Left kidney (tissue), 1 donor: ENCODE measurements at regions not wholly inside any gene's neighbourhood (a gene's known extent, or its start where the extent isn't known, plus 50 kb on each side); places are given as distances from the start of the nearest gene placed in this dataset.

Experiments used
- DNase-seq: peaks from one replicate; pipeline ENCODE4 v3.0.0-alpha.2; 2013

DNA sequence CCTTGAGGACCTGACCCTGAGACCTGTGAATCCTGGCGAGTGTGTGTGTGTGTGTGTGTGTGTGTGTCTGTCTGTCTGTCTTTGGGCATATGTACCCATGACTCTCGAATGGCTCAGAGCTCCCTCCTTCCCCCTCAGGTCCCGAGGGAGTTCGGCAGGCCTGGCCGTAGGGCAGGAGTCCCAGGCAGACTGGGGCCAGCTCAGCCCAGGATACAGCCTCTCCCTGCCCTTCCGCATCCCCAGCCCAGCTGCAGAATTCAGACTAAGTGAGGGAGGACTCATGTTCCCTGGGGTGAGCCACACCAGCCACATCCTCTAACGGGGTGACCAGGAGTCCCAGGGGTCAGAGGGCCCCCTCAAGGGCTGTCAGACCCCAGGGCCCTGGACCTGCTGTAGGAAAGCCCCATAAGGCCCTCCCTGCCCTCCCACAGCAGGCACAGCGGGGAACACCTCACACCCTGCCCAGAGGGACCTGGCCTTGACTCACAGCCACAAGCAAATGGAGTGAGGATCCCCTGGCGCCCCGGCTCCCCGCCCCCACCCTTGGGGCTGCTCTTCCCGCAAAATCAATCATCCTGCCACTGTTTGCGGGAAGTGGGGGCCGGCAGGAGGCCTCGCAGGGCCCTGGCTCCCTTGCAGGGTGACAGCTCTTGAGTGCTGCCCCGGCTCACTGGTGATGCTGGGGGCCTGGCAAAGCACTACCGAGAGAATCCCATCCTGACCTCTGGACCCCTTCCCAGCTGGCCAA lies 101.7 kb upstream of the CASZ1 start:
- DNase-seq, result no peak

DNA sequence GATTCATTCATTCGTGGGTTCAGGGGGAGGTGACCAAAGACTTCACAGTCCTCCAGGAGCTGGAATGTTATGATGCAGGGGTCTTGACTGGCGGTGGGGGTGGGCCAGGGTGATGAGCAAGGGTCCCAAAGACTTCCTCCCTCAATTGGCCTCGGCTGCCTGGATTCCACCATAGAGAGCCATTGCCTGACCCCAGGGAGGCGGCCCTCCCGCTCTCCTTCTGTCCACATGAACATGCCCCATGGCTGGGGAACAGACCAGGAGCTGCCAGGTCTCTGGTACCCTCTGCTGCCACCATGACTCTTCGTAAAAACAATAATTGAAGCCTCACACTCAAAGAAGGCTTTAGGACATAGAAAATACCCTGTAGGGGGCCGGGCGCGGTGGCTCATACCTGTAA lies 102.5 kb upstream of the CASZ1 start:
- DNase-seq, result no peak

DNA sequence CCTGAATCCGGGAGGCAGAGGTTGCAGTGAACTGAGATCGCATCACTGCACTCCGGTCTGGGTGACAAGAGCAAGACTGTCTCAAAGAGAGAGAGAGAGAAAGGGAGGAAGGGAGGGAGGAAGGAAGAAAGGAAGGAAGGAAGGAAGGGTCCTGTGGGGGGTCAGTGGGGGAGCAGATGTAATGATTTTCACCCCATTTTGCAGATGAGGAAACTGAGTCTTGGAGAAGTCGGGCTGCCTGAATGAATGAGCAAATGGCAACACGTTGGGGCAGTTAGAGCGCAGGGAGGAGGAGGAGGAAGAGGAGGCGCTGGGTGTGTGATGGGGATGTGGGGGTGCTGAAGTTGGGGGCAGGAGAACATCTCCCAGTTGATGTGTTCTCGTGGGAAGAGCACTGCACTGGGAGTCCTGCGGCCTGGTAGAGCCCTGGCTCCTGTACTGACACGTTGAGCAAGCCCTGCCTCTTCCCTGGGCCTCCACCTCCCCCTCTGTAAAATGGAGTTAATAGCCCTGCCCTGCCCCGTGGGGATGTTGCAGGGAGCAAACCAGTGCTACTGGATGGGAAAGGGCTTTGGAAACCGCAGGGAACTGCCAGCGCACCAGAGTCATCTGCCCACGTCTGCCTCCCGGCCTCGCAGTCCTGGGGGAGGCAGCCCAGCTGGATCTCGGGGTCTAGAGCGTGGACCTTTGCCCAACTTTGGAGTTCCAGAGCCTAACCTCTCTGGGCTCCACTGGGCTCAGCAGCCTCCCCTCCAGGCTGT lies 103.2 kb upstream of the CASZ1 start:
- no peak for DNase-seq

DNA sequence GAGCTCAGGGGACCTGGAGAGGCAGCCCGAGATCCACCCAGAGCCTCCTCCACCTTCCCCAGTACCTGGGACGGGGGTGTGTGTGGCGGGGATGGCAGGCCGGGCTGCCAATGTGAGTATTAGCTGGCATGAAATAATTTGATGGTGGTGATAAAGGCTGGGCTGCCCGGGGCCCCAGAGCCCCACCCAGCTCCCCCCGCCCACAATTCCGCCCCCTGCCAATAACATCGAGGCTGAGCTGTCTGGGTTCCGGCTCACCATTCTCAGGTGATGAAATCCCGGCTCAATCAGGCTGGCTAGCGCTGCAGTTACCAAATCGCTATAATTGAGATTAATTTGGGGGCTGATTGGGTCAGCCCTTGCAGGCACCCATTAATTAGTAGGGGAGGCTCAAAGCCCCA lies 103.8 kb upstream of the CASZ1 start:
- DNase-seq, result no peak

DNA sequence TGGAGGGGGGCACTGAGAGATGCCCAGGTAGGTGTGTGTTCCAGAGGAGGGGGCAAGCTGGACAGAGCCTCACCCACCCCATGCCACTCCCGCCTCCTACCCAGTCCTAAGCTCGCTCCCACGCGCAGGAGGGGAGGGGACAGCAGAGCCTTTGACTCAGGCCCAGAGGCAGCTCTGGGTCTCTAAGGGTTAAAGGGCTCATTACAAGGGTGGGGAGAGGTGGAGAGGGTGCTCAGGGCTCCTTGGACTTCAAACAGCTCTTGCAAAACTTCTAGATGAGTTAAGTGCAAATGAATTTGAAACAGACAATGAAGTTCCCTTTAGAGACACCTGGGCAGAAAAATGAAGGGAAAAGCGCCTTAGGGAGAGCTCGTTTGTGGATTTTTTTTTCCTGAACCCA lies 104.2 kb upstream of the CASZ1 start:
- no peak for DNase-seq

DNA sequence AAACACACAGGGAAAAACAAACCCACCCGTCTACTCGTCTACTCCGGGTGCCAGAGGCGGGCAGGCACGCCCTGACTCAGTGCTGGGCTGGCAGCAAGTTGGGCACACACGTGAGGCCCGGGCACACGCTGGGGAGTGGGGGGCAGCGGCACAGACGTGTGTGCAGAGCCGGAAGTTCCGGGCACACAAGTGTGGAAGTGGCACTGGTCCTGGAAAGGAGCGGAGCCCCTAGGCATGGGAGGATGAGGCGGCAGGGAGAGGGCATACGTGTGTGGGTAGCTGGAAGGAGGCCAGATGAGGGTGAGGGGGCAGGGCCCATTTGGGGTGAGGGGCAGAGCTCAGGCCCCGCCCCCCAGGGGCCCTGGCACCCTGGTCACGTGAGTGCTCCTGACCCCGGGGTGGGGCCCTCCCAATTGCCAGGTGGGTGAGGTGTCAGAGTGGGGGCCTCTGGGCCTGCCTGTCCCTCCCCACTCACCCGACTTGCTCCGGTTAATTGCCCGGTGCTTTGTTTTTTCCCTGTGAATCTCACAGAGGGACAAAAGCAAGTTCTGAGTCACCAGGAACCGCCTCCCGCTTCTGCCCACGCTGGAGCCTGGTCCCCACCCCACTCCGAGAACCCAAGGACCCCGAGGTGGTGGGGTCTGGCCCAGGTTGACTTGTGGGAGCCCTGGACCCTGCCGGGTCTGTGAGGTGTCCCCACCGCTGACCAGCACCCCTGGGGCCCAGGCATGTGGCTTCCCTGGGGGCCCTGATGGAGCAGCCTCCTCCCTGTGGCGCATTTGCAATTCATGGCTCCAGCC lies 104.8 kb upstream of the CASZ1 start:
- no peak for DNase-seq

DNA sequence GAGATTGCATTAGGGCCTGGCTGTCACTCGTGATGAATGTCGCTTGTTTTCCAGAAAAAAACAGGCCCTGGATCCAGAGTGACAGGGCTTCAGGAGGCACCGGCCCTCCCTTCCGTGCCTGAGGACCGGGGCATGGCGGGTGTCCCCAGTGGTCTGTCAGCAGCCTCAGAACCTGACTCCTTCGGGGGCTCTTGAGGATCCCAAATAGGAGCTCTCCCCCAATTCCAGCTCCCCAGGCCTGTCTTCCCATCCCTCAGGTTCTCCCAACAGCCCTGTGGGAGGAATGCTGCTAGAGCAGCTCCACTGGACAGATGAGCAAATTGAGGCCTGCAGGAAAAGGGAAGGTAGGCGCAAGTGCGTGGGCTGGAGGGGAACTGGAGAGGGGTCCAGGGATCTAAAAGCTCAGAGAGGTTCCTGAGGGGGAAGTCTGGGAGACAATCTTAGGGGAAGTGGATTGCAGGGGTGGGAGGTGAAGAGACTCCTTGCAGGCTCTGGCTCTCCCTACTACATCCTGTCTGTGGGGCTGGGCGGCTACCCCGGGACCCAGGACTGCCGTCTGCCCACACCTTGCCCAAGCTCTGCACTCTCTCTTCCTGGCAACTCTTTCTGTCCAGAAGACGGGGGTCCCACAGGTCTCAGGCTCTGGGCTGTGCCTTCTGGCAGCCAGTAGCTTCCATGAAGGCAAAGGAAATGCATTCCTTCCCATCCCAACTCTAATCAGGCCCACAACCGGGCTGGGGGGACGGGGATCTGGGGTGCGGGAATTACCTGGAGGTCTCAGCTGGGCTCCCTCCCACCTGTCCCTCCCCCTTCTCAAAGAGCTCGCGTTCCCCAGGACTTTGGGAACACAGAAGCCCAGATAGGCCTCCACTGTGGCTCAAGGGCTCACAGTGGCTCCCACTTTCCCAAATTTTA lies 105.7 kb upstream of the CASZ1 start:
- no peak for DNase-seq

DNA sequence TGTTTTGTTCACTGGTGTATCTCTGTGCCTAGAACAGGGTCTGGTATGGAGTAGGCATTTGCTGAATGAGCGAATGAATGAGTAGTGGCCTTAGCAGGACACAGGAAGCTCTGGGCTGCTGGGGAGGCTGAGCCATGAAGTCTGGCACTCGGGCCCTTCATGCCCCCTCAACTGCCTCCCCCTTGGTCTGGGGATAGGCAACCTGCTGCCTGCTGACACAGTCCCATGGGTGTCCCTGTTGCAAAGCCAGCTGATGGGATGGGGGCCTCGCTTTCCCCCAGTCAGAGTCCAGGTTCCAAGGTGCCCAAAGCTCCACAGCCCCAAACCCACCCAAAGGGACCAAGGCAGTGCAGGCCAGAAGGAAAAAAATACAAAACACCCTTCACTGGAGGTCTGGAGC lies 107.0 kb upstream of the CASZ1 start:
- no peak for DNase-seq

DNA sequence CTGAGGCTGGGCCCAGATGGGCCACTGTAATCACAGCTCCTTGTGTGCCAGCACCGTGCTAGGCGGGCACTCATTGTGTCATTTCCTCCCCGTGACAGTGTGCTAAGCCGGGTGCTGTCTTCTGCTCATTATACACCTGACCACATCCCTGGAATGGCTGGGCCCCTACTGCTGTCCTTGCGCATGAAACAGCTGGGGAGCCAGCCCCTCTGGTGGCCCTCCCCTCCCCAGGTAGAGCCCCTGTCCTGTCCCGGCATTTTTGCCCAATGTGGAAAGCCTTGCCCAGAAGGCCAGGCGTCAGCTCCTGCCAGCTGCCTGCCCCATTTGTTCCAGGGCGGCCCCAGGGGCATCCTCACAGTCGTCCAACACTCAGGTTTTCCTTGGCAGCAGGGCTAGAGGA lies 107.4 kb upstream of the CASZ1 start:
- no peak for DNase-seq

DNA sequence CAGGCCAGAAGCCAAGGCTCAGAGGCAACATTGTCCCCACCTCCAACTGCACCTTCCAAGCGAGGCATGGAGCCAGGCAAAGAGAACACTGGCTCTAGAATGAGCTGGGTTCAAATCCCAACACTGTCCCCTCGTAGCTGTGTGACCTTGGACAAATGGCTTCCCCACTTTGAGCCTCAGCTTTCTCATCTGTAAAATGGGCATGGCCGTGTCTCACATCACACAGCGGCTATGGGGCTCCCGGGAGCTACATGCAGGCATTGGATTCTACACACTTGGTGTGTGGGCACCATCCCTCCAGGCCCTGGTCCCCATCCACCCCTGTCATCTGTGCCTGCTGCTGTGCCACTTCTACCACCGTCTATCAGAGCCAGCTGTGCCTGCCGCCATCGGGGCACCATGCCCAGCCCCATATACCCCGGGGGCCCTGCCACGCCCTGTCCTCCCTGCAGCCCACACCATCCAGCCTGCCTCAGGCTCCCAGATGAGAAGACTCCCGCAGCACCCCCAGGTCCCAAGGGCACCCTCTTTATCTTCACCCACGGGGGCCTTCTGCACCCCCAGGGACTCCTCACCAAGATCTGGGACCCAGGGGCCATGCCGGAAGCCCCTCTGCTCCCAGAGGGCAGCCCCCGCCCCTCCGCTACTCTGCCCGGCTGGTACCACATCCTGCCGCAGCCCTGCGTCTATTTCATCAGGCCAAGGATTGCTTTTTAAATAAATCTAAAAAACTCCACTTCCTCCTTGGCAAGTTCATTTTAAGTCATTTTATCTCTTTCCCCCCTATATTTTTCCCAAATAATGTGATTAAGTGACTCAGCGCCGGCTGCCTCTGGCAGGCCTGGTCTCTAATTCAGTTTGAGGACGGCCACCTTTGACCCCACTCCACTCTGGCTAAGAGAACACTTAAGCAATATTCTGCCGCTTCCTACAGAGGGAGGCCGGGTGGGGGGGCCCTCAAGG lies 107.8 kb upstream of the TARDBP start:
- DNase-seq, result no peak

DNA sequence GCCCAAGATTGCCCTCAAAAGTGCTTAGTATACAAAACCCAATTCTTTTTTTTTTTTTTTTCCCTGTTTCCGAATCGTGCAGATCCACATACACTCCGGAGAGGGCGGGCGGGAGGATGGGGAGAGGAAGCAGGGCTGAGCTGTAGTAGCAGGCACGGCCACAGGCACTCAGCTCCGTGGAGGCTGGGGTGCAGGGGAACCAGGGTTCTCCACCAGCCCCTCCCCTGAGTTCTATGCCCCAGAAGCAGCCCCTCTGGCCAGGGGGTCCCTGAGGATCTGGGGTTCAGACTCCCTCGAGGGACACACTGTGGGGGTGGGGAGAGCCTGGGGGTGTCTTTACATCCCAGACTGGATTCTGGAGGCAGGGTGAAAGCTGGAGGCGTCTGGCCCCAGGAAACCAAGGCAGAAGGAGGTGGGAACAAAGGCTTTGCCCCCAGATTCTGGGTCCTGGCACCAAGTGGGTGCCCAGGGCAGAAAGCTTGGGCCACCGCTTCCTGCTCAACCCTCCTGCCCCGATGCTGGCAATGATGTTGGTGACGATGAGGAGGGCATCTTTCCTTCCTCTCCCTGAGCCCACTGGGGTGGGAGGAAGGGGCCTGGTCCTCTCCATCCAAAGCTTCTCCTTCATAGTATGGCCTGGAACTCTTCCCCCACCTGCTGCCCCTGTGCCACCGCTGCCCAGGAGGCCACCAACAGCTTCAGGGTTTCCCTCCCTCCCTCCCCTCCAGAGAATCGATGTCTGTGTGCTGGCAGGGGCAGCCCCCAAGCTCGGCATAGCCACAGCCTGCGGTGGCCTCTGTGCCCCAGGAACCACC lies 106.4 kb upstream of the TARDBP start:
- no peak for DNase-seq

DNA sequence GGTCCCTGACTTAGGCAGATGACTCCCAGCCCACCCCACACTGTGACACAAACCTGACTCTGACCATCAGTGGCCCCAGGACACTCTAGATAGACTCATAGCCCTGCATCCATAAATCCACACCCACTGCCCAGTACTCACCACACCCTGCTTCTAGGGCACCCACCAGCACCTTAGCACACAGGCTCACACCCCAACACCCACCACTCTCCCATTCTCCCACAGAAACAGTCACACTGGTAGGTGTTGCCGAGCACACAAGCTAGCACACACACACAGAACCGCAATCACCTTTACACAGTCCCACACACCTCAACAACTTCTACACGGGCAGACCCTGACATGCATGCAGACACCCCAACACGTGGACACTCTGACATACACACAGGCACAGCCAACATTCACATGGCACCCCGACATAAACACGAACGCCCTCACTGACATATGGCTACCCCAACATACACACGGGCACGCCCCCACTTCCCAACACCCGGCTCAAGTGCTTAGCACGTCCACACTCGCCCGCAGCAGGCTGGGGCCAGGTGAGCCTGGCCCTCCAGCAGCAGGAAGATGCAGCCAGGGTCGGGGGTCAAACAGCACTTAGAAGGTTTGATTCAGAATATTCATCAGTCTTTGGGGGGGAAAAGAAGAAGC lies 105.5 kb upstream of the TARDBP start:
- DNase-seq, result no peak

DNA sequence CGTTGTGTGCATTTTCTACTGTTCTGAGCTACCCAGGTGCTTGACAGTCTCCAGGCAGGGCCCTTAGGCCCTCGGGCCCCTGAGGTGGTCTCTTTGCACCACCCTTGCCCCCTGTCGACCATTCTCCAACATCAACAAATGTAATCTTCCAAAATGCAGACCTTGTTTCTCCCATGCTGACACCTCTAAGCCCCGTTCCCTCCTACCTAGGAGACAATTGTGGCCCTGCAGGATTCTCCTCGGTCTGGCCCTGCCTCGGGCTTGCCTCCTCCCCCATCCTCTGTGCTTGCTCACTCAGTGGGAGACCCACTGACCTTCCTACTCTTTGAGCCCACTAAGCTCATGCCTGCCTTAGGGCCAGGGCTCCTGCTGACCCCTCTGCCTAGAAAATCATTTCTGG lies 104.2 kb upstream of the TARDBP start:
- DNase-seq, result no peak

DNA sequence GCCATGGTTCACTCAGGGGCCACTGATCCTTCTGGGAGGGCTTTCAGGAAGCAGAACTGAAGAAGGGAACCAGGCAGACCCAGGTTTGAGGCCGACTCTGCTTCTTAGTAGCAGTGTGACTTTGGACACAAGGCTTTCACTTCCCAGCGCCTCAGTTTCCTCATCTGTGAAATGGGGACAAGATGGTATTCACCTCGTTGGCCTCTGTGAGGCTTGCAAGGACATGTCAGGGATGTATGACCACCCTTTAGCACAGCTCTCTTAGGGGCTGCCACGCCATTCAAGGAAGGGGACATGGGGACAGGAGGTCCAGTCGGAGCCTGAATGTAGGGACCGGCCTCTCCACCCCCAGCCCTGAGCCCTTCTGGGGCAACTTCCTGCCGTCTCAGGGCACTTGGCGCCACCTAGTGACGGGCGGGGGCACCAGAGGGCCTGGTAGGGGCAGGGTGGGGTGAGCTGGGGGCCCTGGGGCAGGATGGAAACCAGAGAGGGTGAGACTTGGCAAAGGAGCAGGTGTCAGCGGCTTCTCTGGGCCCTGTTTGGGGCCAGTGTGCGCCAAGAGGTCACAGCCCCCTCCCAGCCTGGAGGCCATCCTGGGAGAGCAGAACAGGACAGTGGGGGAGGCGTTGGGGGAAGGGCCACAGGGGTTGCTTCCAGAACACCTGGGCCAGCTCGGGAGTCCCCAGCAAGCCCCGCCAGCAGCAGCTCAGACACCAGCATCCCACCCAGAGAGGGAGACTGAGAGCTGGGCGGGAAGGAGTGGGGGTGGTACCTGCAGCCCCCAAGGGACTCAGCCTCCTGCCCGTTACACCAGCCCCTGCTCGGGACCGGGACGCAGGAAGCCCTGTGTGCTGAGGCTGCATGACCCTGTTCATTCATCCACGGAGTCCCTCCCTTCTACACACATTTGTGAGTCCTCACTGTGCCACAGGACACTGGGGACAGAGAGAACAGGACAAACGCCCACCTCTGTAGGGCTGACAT lies 102.5 kb upstream of the TARDBP start:
- no peak for DNase-seq

DNA sequence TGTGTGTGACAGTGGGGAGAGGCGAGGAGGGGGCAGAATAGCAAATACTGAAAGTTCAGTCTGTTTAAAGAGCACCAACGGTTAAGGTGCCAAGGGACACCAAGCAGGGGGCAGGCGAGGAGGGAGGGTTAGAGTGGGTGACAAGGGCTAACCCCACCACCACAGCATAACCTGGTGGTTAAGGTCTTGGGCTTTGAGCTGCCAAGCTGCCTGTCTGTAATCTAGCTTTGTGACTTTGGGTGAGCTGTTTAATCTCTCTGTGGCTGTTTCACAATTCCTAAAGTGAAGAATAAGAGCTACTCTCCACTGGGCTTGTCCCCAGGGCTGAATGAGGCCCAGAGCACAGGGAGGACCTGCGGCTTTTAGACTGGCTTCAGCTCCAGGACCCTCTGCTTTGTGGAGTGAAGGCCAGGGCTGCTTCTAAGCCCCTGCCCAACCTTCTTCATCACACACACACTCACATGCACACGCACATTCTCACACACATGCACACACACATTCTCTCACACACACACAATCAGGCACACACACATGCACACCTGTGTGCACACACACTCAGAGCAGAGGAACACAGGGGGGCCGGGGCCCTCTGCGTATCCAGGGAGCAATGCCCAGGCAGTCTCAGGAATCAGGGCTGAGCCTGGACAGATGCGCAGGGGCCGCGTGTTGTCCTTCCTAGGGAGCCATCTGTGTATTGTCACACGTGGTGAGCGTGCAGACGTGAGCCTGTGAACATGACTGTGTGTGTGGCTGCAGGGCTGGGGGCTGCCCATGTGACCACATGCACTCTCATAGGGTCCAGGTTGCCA lies 101.6 kb upstream of the TARDBP start:
- no peak for DNase-seq

DNA sequence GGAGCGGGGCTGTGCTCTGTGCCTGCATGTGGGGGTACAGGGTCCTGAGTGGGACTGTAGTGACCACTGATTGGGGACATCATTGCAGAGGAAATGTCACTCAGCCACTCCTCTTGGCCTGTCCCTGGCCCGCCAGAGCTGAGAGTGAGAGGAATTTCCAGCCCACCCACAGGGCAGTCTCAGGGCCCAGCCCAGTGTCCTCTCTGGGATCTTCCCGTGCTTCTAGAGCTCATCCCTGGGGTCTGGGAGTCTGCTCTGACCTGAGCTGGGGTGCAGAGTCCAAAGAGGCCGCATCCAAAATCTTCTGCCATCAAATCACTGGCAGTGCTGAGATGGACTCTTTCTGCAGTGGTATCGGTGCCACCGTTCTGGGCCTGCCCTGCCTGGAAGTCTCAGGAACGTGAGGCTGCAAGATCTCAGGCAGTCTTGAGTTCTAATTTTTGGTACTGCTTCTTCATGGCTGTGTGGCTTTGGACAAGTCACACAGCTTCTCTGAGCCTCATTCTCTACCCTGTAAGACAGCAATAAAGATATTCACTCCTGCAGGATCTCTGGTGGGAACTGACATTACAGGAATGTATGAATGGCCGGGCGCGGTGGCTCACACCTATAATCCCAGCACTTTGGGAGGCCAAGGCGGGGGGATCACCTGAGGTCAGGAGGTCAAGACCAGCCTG lies 100.8 kb upstream of the TARDBP start:
- no peak for DNase-seq

DNA sequence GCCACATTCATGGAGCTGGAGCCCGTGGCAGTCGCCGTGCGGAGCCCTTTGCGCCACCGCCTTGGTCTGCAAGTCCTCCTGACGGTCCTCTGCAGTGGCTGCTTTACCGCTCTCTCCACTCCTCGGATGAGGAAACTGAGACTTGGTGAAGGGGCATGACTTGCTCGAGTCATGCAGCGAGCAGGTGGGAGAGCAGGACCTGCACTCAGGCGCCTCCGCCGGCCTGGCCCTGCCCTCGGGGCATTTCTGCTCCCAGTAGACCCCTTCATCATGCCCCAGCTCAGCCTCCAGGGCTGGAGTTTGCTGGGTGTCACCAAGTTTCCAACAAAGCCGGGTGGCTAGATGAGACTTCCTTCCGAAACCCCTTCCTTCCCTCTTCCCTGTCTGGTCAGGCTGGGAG lies 100.0 kb upstream of the TARDBP start:
- DNase-seq, result no peak
